ENCODE measurements at regions not wholly inside any gene's neighbourhood (a gene's known extent, or its start where the extent isn't known, plus 50 kb on each side); places are given as distances from the start of the nearest gene placed in this dataset.
"Not testable (repeated sequence)": the region's sequence is repeated elsewhere in the genome, so short reads cannot be mapped to it uniquely, and the experiment has no call there.

DNA sequence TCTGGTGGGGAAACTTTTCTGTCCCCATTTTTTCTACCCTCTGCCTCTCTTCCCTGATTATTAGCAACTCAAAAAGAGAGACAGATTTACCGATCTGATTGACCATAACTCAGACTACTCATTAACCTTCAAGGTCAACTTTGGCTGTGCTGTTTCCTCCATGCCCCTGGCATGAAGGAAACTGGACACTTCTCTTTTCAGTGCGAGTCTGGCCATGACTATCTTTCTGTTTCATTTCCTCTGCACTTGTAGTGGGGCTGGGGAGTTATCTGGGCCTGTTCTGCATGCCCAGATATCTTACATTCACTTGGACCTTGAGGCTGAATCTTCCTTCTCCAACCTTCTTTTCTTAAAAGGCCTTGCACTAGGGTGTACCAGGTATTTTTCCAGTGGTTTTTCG lies 76.9 kb upstream of the SLCO2A1 start:
- Histone ChIP-seq H3K9me3 (ENCODE audit: control insufficient read depth, low read depth, low read length) (no peaks in the 10 kb centered on the region), H3K27me3 (ENCODE audit: control insufficient read depth, insufficient read depth, low read length) (no peaks in the 10 kb centered on the region), H3K27ac (ENCODE audit: low read length) (no peak overlapping the region), H3K36me3 (ENCODE audit: control insufficient read depth, insufficient read depth, low read length) (no peaks in the 10 kb centered on the region), H3K4me1 (ENCODE audit: control insufficient read depth, insufficient read depth, low read length) (no peaks in the 10 kb centered on the region), H3K4me3 (ENCODE audit: low read length) (no peak overlapping the region)
- 100% methylated on average over 1 of the region's 3 CpGs for WGBS (ENCODE audit: insufficient coverage, low lambda C conversion rate)
- peak in 1 of 2 donors; percentile 15 for DNase-seq

DNA sequence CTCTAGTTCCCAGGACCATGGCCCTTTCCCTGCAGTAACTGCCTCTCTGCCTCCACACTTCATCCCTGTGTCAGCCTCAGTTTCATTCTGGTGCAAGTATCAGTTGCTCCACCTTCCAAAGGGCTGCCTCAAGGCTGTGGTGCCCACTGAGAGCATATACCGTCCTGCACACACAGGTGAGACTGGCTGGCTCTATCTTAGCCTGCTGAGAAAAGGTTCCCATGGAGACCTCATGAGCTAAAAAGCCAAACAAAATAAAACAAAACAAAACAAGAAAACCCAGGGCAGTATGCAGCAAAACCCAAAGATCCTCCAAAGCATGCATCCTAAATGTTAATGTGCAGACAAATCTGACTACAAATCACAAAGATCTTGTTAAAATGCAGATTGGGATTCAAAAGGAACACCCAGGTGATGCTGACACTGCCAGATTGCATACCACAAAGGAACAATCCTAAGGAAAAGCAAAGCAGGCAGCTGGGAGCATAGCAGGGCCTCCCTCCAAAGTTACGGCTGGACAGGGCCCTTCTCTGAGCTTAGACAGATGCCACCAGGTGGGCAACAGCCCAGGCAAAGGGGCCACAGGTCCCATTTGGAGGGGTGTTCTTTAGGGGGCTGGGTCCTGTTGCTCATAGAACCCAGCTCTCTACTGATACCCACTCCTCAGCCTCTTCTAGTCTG lies 76.3 kb upstream of the SLCO2A1 start:
- Histone ChIP-seq H3K4me3 (ENCODE audit: low read length) (no peak overlapping the region), H3K27me3 (ENCODE audit: control insufficient read depth, insufficient read depth, low read length) (no peaks in the 10 kb centered on the region), H3K4me1 (ENCODE audit: control insufficient read depth, insufficient read depth, low read length) (no peaks in the 10 kb centered on the region), H3K9me3 (ENCODE audit: control insufficient read depth, low read depth, low read length) (no peaks in the 10 kb centered on the region), H3K27ac (ENCODE audit: low read length) (no peak overlapping the region), H3K36me3 (ENCODE audit: control insufficient read depth, insufficient read depth, low read length) (no peaks in the 10 kb centered on the region)
- no CpG with 5 or more reads among the region's 2 CpGs for WGBS (ENCODE audit: insufficient coverage, low lambda C conversion rate)
- DNase-seq, result no peak

DNA sequence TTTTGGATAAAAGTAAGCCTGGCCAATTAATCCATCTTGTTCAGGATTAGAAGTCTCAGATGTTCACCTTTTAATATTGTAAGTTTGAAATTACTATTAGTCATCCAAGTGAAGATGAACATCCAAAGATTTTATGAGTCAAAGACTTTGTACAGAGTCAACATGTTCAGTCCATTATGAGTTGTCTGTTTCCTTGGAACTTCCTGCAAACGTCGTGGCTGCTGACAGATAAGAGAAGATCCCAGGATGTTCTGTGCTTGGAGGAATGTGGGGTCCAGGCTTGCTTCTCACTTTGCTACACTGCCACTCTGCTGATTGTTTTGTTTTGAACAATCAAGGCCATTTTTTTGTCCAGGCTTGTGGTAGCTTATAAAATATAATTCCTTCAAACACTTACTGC lies 74.3 kb upstream of the SLCO2A1 start:
- peak in 1 of 2 donors; percentile 17 for DNase-seq
- H3K4me1 ChIP-seq (ENCODE audit: control insufficient read depth, insufficient read depth, low read length), result no peaks in the 10 kb centered on the region
- no peaks in the 10 kb centered on the region for H3K9me3 ChIP-seq (ENCODE audit: control insufficient read depth, low read depth, low read length)
- no peaks in the 10 kb centered on the region for H3K27me3 ChIP-seq (ENCODE audit: control insufficient read depth, insufficient read depth, low read length)
- H3K27ac ChIP-seq (ENCODE audit: low read length), result no peak overlapping the region
- WGBS (ENCODE audit: insufficient coverage, low lambda C conversion rate), result no CpG with 5 or more reads among the region's 2 CpGs
- H3K4me3 ChIP-seq (ENCODE audit: low read length), result no peak overlapping the region
- no peaks in the 10 kb centered on the region for H3K36me3 ChIP-seq (ENCODE audit: control insufficient read depth, insufficient read depth, low read length)

DNA sequence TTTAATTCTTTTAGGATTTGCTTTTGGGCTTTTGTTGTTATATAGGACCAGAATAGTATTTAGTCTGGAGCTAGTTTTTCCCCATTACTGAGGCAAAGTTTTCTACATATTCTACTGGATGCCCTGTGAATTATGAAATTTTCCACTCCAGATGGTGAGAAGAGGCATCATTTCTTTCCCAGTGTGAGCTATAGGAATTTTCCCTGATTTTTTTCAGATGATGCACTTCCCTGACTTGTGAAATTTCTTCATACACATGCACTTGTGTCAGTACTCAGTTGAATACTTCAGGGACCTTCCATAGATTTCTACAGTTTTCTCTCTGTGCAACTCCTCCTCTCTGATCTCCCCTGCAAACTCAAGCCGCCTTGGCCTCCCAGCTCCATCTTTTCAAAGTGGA lies 73.7 kb upstream of the SLCO2A1 start:
- H3K27me3 ChIP-seq (ENCODE audit: control insufficient read depth, insufficient read depth, low read length), result no peaks in the 10 kb centered on the region
- H3K9me3 ChIP-seq (ENCODE audit: control insufficient read depth, low read depth, low read length), result no peaks in the 10 kb centered on the region
- no peaks in the 10 kb centered on the region for H3K36me3 ChIP-seq (ENCODE audit: control insufficient read depth, insufficient read depth, low read length)
- H3K4me1 ChIP-seq (ENCODE audit: control insufficient read depth, insufficient read depth, low read length), result no peaks in the 10 kb centered on the region
- no peak overlapping the region for H3K27ac ChIP-seq (ENCODE audit: low read length)
- DNase-seq, result no peak
- H3K4me3 ChIP-seq (ENCODE audit: low read length), result no peak overlapping the region
- WGBS (ENCODE audit: insufficient coverage, low lambda C conversion rate), result no CpG with 5 or more reads among the region's 1 CpG

DNA sequence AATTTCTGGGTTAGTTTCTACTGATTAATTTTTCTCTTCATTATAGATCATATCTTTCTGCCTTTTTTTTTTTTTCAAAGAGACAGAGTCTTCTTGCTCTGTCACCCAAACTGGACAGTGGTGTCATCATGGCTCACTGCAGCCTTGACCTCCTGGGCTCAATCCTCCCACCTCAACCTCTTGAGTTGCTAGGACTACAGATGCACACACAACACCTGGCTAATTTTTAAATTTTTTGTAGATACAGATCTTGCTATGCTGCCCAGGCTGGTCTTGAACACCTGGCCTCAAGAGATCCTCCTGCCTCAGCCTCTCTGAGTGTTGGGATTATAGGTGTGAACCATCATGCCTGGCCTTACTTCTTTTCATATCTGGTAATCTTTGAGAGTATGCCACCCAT lies 73.3 kb upstream of the SLCO2A1 start:
- H3K27ac ChIP-seq (ENCODE audit: low read length), result no peak overlapping the region
- no peaks in the 10 kb centered on the region for H3K9me3 ChIP-seq (ENCODE audit: control insufficient read depth, low read depth, low read length)
- no peak for DNase-seq
- no peaks in the 10 kb centered on the region for H3K36me3 ChIP-seq (ENCODE audit: control insufficient read depth, insufficient read depth, low read length)
- H3K4me3 ChIP-seq (ENCODE audit: low read length), result no peak overlapping the region
- no peaks in the 10 kb centered on the region for H3K27me3 ChIP-seq (ENCODE audit: control insufficient read depth, insufficient read depth, low read length)
- no peaks in the 10 kb centered on the region for H3K4me1 ChIP-seq (ENCODE audit: control insufficient read depth, insufficient read depth, low read length)

DNA sequence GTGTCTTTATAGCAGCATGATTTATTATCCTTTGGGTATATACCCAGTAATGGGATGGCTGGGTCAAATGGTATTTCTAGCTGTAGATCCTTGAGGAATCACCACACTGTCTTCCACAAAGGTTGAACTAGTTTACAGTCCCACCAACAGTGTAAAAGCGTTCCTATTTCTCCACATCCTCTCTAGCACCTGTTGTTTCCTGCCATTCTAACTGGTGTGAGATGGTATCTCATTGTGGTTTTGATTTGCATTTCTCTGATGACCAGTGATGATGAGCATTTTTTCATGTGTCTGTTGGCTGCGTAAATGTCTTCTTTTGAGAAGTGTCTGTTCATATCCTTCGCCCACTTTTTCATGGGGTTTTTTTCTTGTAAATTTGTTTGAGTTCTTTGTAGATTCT lies 66.5 kb upstream of the SLCO2A1 start:
- not testable (repeated sequence) for H3K9me3 ChIP-seq (ENCODE audit: control insufficient read depth, low read depth, low read length); DNase-seq; H3K27me3 ChIP-seq (ENCODE audit: control insufficient read depth, insufficient read depth, low read length); H3K4me3 ChIP-seq (ENCODE audit: low read length); H3K36me3 ChIP-seq (ENCODE audit: control insufficient read depth, insufficient read depth, low read length); H3K27ac ChIP-seq (ENCODE audit: low read length)
- WGBS (ENCODE audit: insufficient coverage, low lambda C conversion rate), result no CpG with 5 or more reads among the region's 3 CpGs
- peaks cover 10% of the 10 kb centered on the region for H3K4me1 ChIP-seq (ENCODE audit: control insufficient read depth, insufficient read depth, low read length)

DNA sequence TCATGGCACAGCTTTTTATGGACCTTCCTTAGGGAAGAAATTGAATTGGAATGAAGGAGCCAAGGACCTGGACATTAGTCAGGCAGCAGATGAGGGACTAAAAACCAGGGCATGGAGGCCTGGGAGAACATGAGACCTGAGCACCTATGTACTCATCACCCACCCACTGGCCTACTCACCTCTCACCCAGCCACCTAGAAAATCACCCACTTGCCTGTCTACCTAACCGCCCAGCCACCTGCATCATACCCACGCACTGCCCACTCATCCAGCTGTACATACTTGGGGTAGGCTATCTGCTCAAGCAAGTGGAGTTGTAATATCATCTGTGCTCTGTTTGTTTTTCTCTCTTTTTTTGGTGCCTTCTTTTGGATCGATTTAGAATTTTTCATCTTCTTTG lies 65.3 kb upstream of the SLCO2A1 start:
- H3K36me3 ChIP-seq (ENCODE audit: control insufficient read depth, insufficient read depth, low read length), result no peaks in the 10 kb centered on the region
- H3K27me3 ChIP-seq (ENCODE audit: control insufficient read depth, insufficient read depth, low read length), result no peaks in the 10 kb centered on the region
- DNase-seq, result no peak
- H3K4me3 ChIP-seq (ENCODE audit: low read length), result no peak overlapping the region
- peaks cover 10% of the 10 kb centered on the region for H3K4me1 ChIP-seq (ENCODE audit: control insufficient read depth, insufficient read depth, low read length)
- no peaks in the 10 kb centered on the region for H3K9me3 ChIP-seq (ENCODE audit: control insufficient read depth, low read depth, low read length)
- WGBS (ENCODE audit: insufficient coverage, low lambda C conversion rate), result 80% methylated on average over 1 of the region's 3 CpGs
- no peak overlapping the region for H3K27ac ChIP-seq (ENCODE audit: low read length)

DNA sequence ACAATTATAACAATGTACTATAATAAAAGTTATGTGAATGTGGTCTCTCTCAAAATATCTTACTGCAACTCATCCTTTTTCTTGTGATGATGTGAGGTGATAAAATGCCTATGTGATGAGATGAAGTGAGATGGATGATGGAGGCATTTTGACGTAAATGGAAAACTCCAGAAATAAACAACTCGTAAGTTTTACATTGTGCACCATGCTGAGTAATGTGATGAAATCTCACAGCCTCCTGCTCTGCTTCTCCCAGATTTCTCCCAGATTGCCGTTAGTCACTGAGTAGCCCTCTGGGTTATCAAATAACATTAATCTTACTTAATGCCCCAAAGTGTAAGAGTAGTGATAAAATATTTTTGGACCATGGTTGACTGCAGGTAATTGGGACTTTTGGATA lies 64.8 kb upstream of the SLCO2A1 start:
- Histone ChIP-seq H3K4me1 (ENCODE audit: control insufficient read depth, insufficient read depth, low read length) (peaks cover 10% of the 10 kb centered on the region), H3K27me3 (ENCODE audit: control insufficient read depth, insufficient read depth, low read length) (no peaks in the 10 kb centered on the region), H3K36me3 (ENCODE audit: control insufficient read depth, insufficient read depth, low read length) (no peaks in the 10 kb centered on the region), H3K4me3 (ENCODE audit: low read length) (no peak overlapping the region), H3K27ac (ENCODE audit: low read length) (no peak overlapping the region), H3K9me3 (ENCODE audit: control insufficient read depth, low read depth, low read length) (no peaks in the 10 kb centered on the region)
- 100% methylated on average over 1 of the region's 3 CpGs for WGBS (ENCODE audit: insufficient coverage, low lambda C conversion rate)
- no peak for DNase-seq

DNA sequence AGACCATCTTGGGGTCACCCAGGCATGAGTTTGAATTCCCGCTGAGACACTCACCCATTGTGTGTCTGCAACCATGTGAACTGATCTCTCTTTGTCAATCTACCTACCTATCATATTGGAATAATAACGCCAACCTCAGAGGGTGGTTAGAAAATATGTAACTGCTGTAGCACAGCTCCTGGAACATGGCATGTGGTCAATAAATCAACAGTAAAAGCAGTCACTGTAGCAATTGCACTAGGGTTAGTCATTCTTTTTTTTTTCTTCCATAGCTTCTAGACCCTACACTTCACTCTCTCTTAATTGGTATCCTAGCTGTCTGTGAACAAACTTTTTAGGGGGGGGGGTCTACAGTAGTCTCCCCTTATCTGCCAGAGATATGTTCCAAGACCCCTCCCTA lies 64.2 kb upstream of the SLCO2A1 start:
- H3K4me1 ChIP-seq (ENCODE audit: control insufficient read depth, insufficient read depth, low read length), result peaks cover 10% of the 10 kb centered on the region

DNA sequence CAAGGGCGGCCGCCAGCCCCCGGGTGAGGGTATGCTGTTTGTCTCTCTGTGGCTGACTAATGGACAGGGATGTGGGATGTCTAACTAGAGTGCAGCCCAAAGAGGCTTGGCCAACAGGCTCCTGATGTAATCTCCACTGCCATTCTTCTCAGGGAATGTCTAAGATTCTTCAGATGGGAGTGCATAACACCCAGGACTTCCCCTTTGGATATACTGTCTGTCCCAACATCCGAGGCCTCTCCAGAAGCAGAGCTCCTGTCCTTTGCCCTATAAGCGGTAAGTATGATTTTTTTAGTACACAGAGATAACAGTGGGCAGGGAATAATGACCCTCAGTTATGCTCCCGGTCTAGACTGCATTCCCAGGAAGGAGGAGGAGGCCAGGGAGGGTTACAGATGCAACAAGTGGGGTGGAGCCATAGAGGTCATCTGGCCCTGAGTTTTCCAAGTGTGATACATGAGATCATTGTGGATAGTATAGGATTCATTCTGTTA lies 62.5 kb upstream of the SLCO2A1 start:
- peak; percentile 51 to 78 for DNase-seq
- peak overlapping the region; percentile 44 for H3K27ac ChIP-seq (ENCODE audit: low read length)
- H3K9me3 ChIP-seq (ENCODE audit: control insufficient read depth, low read depth, low read length), result no peaks in the 10 kb centered on the region
- H3K36me3 ChIP-seq (ENCODE audit: control insufficient read depth, insufficient read depth, low read length), result no peaks in the 10 kb centered on the region
- H3K4me3 ChIP-seq (ENCODE audit: low read length), result no peak overlapping the region
- no CpG with 5 or more reads among the region's 6 CpGs for WGBS (ENCODE audit: insufficient coverage, low lambda C conversion rate)
- H3K27me3 ChIP-seq (ENCODE audit: control insufficient read depth, insufficient read depth, low read length), result no peaks in the 10 kb centered on the region
- H3K4me1 ChIP-seq (ENCODE audit: control insufficient read depth, insufficient read depth, low read length), result peaks cover 10% of the 10 kb centered on the region

More for the DNA sequence above, 64.2 kb upstream of the SLCO2A1 start:
- Histone ChIP-seq H3K4me3 (ENCODE audit: low read length) (no peak overlapping the region), H3K36me3 (ENCODE audit: control insufficient read depth, insufficient read depth, low read length) (no peaks in the 10 kb centered on the region), H3K27ac (ENCODE audit: low read length) (no peak overlapping the region), H3K9me3 (ENCODE audit: control insufficient read depth, low read depth, low read length) (no peaks in the 10 kb centered on the region), H3K27me3 (ENCODE audit: control insufficient read depth, insufficient read depth, low read length) (no peaks in the 10 kb centered on the region)
- no peak for DNase-seq
- WGBS (ENCODE audit: insufficient coverage, low lambda C conversion rate), result no CpG with 5 or more reads among the region's 2 CpGs

DNA sequence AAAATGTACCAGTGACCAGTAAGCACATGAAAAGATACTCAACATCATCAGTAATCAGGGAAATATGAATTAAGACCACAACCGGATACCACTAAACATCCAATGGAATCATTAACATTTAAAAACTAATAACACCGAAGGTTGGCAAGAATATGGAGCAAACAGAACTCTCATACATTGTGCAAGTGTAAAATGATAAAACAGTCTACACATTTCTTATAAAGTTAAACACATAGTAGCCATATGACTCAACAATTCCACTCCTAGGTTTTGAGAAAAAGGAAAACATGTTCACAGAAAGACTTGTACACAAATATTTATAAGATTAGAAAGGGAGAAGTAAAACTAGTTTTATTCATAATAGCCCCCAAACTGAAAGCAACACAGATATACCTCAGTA lies 60.3 kb upstream of the SLCO2A1 start:
- WGBS (ENCODE audit: insufficient coverage, low lambda C conversion rate), result no CpG with 5 or more reads among the region's 2 CpGs
- no peak for DNase-seq
- Histone ChIP-seq H3K36me3 (ENCODE audit: control insufficient read depth, insufficient read depth, low read length) (no peaks in the 10 kb centered on the region), H3K27me3 (ENCODE audit: control insufficient read depth, insufficient read depth, low read length) (no peaks in the 10 kb centered on the region), H3K9me3 (ENCODE audit: control insufficient read depth, low read depth, low read length) (no peaks in the 10 kb centered on the region), H3K4me3 (ENCODE audit: low read length) (no peak overlapping the region), H3K27ac (ENCODE audit: low read length) (no peak overlapping the region), H3K4me1 (ENCODE audit: control insufficient read depth, insufficient read depth, low read length) (peaks cover 10% of the 10 kb centered on the region)

Data from large intestine (tissue), 3 donors.